GM12878 (cell line): ENCODE measurements at regions not wholly inside any gene's neighbourhood (a gene's known extent, or its start where the extent isn't known, plus 50 kb on each side); places are given as distances from the start of the nearest gene placed in this dataset.

ENCODE experiments used
- ATAC-seq: fragments of 200-7000 bp; cut with Tn5 transposase; 3 replicates; pipeline ENCODE4 v1.9.1; 2020; ENCODE audit warnings: mild to moderate bottlenecking, moderate library complexity
- BruUV-seq: library from RNA; stranded (reverse); fragments of 400-500 nt; replicated peaks from 2 replicates; lab custom pipeline; 2021; lab: Mats Ljungman, UMichigan
- CTCF ChIA-PET: fragments of 300-600 bp; sonication (Branson Sonifier 250); formaldehyde crosslinking; extraction: SDS; loops from one replicate; lab custom pipeline; 2021; ENCODE audit warnings: inconsistent platforms; lab: Yijun Ruan, JAX
- POLR2A ChIA-PET: fragments of 350-600 bp; formaldehyde crosslinking; extraction: SDS; loops from one replicate; lab custom pipeline; 2021; ENCODE audit warnings: inconsistent platforms; lab: Charles Lee
- RAD21 ChIA-PET: fragments of 300-600 bp; sonication (Branson Sonifier 250); formaldehyde crosslinking; loops from one replicate; lab custom pipeline; 2023; ENCODE audit warnings: antibody characterized with exemption; ENCODE audit not compliant: unreplicated experiment; lab: Charles Lee
- SMC1A ChIA-PET: fragments of 300-600 bp; sonication (Branson Sonifier 250); formaldehyde crosslinking; loops from one replicate; lab custom pipeline; 2023; ENCODE audit not compliant: unreplicated experiment, uncharacterized antibody; lab: Charles Lee
- DNase-seq: peaks from one replicate; pipeline ENCODE4 v3.0.0-alpha.2; 2011; ENCODE audit warnings: low read depth, low spot score
- FAIRE-seq: peaks from 3 replicates; lab custom pipeline; 2011; peaks lifted over from hg19 to GRCh38; lab: Jason Lieb, UNC
- H2AFZ ChIP-seq: 2 replicates; pipeline ENCODE4 v1.6.0; 2011; ENCODE audit warnings: low read depth, low read length, control low read depth; ENCODE audit not compliant: control insufficient read depth
- H3K27ac ChIP-seq: 2 replicates; pipeline ENCODE4 v1.5.1; 2011; ENCODE audit warnings: control low read depth; ENCODE audit not compliant: control insufficient read depth, insufficient read depth
- H3K27me3 ChIP-seq, 2 experiments: replicated peaks in 1 of 2; 2 replicates each; pipeline versions ENCODE4 v1.6.0 to v1.6.1; 2011; ENCODE audit warnings: low read length in 1 of 2; ENCODE audit not compliant: control insufficient read depth in 2 of 2, insufficient read depth in 2 of 2
- H3K36me3 ChIP-seq, 2 experiments: 2 replicates each; pipeline ENCODE4 v1.5.1; 2011; ENCODE audit warnings: low read length in 1 of 2; ENCODE audit not compliant: control insufficient read depth in 2 of 2, insufficient read depth in 2 of 2
- H3K4me1 ChIP-seq: 2 replicates; pipeline ENCODE4 v1.6.1; 2011; ENCODE audit warnings: mild to moderate bottlenecking, low read length, moderate library complexity, mixed read lengths; ENCODE audit not compliant: control insufficient read depth, insufficient read depth
- H3K4me2 ChIP-seq: 2 replicates; pipeline ENCODE4 v1.6.0; 2011; ENCODE audit warnings: control low read depth; ENCODE audit not compliant: control insufficient read depth, insufficient read depth
- H3K4me3 ChIP-seq: fragments of 200-600 bp; sonication (generic); 2 replicates; pipeline ENCODE4 v1.5.1; 2016
- H3K79me2 ChIP-seq: 2 replicates; pipeline ENCODE4 v1.6.0; 2011; ENCODE audit warnings: low read length; ENCODE audit not compliant: control insufficient read depth, insufficient read depth
- H3K9ac ChIP-seq: 2 replicates; pipeline ENCODE4 v1.8.0; 2011; ENCODE audit warnings: low read length, control low read depth, mixed read lengths; ENCODE audit not compliant: control insufficient read depth, insufficient read depth
- H3K9me3 ChIP-seq: replicated peaks from 3 replicates; pipeline ENCODE4 v1.5.1; 2011; ENCODE audit warnings: mild to moderate bottlenecking, low read length; ENCODE audit not compliant: control insufficient read depth, insufficient read depth
- H4K20me1 ChIP-seq: 2 replicates; pipeline ENCODE4 v1.6.0; 2011; ENCODE audit not compliant: control insufficient read depth, insufficient read depth
- BACH1 ChIP-seq: fragments of 450-650 bp; IDR thresholded peaks from 2 replicates; pipeline ENCODE4 v1.6.1; 2017; ENCODE audit warnings: mild to moderate bottlenecking, borderline replicate concordance
- BCL3 ChIP-seq: IDR thresholded peaks from 2 replicates; pipeline ENCODE4 v1.6.1; 2011; ENCODE audit warnings: borderline replicate concordance, low read depth, mild to moderate bottlenecking, moderate library complexity, low read length; ENCODE audit not compliant: insufficient read depth, poor library complexity, severe bottlenecking
- BMI1 ChIP-seq: fragments of 450-650 bp; IDR thresholded peaks from 2 replicates; pipeline ENCODE4 v1.6.1; 2016; ENCODE audit warnings: mild to moderate bottlenecking, moderate library complexity, borderline replicate concordance
- CBX5 ChIP-seq: sonication (generic); IDR thresholded peaks from 2 replicates; pipeline ENCODE4 v1.6.1; 2016; ENCODE audit warnings: low read depth, moderate library complexity, mild to moderate bottlenecking, inconsistent platforms
- CREB1 ChIP-seq: IDR thresholded peaks from 2 replicates; pipeline ENCODE4 v1.6.1; 2012; ENCODE audit warnings: low read depth, mild to moderate bottlenecking, inconsistent platforms
- POU2F2 ChIP-seq: IDR thresholded peaks from 3 replicates; pipeline ENCODE4 v1.6.1; 2011; ENCODE audit warnings: low read depth, mild to moderate bottlenecking, low read length, borderline replicate concordance
- SIX5 ChIP-seq: IDR thresholded peaks from 2 replicates; pipeline ENCODE4 v1.6.1; 2011; ENCODE audit warnings: mild to moderate bottlenecking, low read depth, low read length, moderate library complexity; ENCODE audit not compliant: severe bottlenecking
- SMC3 ChIP-seq: IDR thresholded peaks from 2 replicates; pipeline ENCODE4 v1.6.1; 2011; ENCODE audit warnings: low read length, improper control_type of control experiment, borderline replicate concordance
- SRF ChIP-seq, 2 experiments: IDR thresholded peaks; 2 replicates each; pipeline ENCODE4 v1.6.1; 2011; ENCODE audit warnings: low read depth in 2 of 2, low read length in 2 of 2, mild to moderate bottlenecking in 1 of 2, moderate library complexity in 1 of 2
- TCF3 ChIP-seq: IDR thresholded peaks from 2 replicates; pipeline ENCODE4 v1.6.1; 2012; ENCODE audit warnings: low read depth, mild to moderate bottlenecking, low read length, borderline replicate concordance; ENCODE audit not compliant: insufficient read depth
- USF2 ChIP-seq: IDR thresholded peaks from 2 replicates; pipeline ENCODE4 v1.6.1; 2011; ENCODE audit warnings: low read depth, low read length, improper control_type of control experiment, borderline replicate concordance
- YY1 ChIP-seq: IDR thresholded peaks from 2 replicates; pipeline ENCODE4 v1.6.1; 2011; ENCODE audit warnings: low read depth, mild to moderate bottlenecking, low read length
- ZBED1 ChIP-seq: IDR thresholded peaks from 2 replicates; pipeline ENCODE4 v1.6.1; 2016; ENCODE audit warnings: borderline replicate concordance
- ZNF207 ChIP-seq: fragments of 450-650 bp; IDR thresholded peaks from 2 replicates; pipeline ENCODE4 v1.6.1; 2014; ENCODE audit warnings: antibody characterized with exemption, mild to moderate bottlenecking, borderline replicate concordance
- ZNF622 ChIP-seq: fragments of 450-650 bp; IDR thresholded peaks from 2 replicates; pipeline ENCODE4 v1.6.1; 2017; ENCODE audit warnings: mild to moderate bottlenecking, inconsistent platforms
- WGBS: methylation state at CpG from one replicate; pipeline ENCODE4 v1.1.6; 2016; ENCODE audit warnings: low lambda C conversion rate; ENCODE audit not compliant: insufficient replicate concordance, insufficient coverage; ENCODE audit errors: missing lambda C conversion rate; 5-methylcytosine and 5-hydroxymethylcytosine counted together
- in situ Hi-C: fragments of 300-500 bp; cut with MboI; formaldehyde crosslinking; loops from 9 replicates; pipeline ENCODE4 v1.14.3; 2018; ENCODE audit warnings: mixed read lengths
- intact Hi-C: fragments of 100-400 bp; cut with micrococcal nuclease; formaldehyde crosslinking; loops from one replicate; pipeline ENCODE4 v1.14.2; 2022; ENCODE audit not compliant: unreplicated experiment

- no peak overlapping the region for H3K27ac ChIP-seq
- intact Hi-C loops = no loop called here
- no peak overlapping the region for H3K4me2 ChIP-seq
- 36% methylated on average over 16 of the region's 26 CpGs for WGBS
- SMC1A ChIA-PET = no interaction called here
- no peak for DNase-seq
- no peak overlapping the region for H2AFZ ChIP-seq
- CTCF ChIA-PET = no interaction called here
- POLR2A ChIA-PET = no interaction called here
- RAD21 ChIA-PET = no interaction called here
- ATAC-seq = no peak
- no peaks in the 10 kb centered on the region for H3K27me3 ChIP-seq
- H3K9ac ChIP-seq = no peak overlapping the region
- H3K4me3 ChIP-seq = no peak overlapping the region
- no TSS peak for BruUV-seq
- no peaks in the 10 kb centered on the region; the same call in 2 of the 3 replicates for H3K9me3 ChIP-seq
- no peaks in the 10 kb centered on the region for H4K20me1 ChIP-seq
- in situ Hi-C loops = no loop called here
- H3K4me1 ChIP-seq = no peaks in the 10 kb centered on the region
- no peaks in the 10 kb centered on the region for H3K36me3 ChIP-seq
- no peaks in the 10 kb centered on the region for H3K79me2 ChIP-seq
- no peak for FAIRE-seq
- TF ChIP-seq ZNF622 (no peak), BMI1 (no peak), BACH1 (no peak), ZNF207 (no peak), USF2 (no peak), CBX5 (no peak), TCF3 (no peak), SRF (IDR thresholded peaks at IDR 0.05; ENCODE audit: low read depth in 2 of 2, low read length in 2 of 2) (no peak), CREB1 (no peak), SMC3 (no peak), SIX5 (no peak), POU2F2 (no peak), ZBED1 (no peak), YY1 (no peak), BCL3 (no peak)
Observed at GRCh38 chr17:22516861-22517636, 824.7 kb downstream of the KCNJ18 start.
